ENCODE measurements at regions not wholly inside any gene's neighbourhood (a gene's known extent, or its start where the extent isn't known, plus 50 kb on each side); places are given as distances from the start of the nearest gene placed in this dataset.

DNA sequence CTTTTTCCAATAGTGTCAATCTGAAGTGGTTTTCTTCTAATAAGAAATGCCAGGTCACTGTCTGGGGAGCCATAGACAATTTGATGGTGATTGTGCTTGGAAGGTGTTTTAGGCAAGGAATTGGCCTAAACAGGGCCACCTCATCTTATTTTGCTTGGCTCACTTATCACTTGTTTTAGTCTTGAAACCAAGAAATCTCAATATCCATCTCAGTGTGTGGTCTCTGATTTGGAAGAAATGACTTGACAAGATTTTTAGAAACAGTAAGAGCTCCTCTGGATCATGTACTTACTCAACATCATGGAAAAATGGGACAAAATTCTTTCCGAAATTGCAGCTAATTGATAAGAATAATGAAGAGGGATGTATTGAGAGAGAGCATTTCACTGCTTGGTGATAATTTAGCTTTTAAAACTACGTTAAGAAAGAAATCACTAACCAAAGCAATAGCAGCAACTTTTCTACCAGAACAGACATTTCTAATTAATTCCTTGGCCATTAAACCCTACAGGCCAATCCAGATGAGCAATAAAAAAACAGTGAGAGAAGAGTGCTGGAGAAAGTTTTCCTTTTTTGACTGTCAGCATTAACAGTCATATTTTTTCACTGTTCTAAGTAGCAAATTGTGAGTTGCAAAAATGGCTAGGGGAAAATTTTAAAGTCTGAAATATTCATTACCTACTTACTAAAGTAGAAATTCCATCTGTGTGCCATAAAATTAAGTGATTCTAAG is 157.3 kb downstream of the AEBP2 start:
- TF ChIP-seq CTCF (IDR thresholded peaks at IDR 0.05) = no peak
- TF ChIP-seq EZH2 (IDR thresholded peaks at IDR 0.05; ENCODE audit: borderline replicate concordance, insufficient read depth, low read depth, low read length, poor library complexity, severe bottlenecking) = no peak

All from B cell (primary cell).